Right lobe of liver (tissue), 6 donors: ENCODE measurements at regions not wholly inside any gene's neighbourhood (a gene's known extent, or its start where the extent isn't known, plus 50 kb on each side); places are given as distances from the start of the nearest gene placed in this dataset.

Experiments
- ATAC-seq, 4 donors: fragments of 200-7000 bp; cut with Tn5 transposase; one replicate each; pipeline ENCODE4 v1.9.1; 2020; ENCODE audit warnings: mild to moderate bottlenecking in 4 of 4, moderate library complexity in 4 of 4
- DNase-seq, 3 donors: peaks; one replicate each; pipeline ENCODE4 v3.0.0-alpha.2; 2020
- H3K27ac ChIP-seq, 3 donors: fragments of 200-600 bp; one replicate each; pipeline ENCODE4 v1.8.0; 2022
- H3K27me3 ChIP-seq, 2 donors: fragments of 200-600 bp; one replicate each; pipeline ENCODE4 v1.8.0; 2022
- H3K36me3 ChIP-seq, 4 donors: fragments of 200-600 bp; sonication (generic) in 1 of 4; one replicate each; pipeline versions ENCODE4 v1.5.1 to v1.8.0; 2017 to 2022; ENCODE audit warnings: control low read depth in 1 of 4
- H3K4me1 ChIP-seq, 4 donors: fragments of 200-600 bp; sonication (generic) in 1 of 4; one replicate each; pipeline versions ENCODE4 v1.5.1 to v1.8.0; 2017 to 2022; ENCODE audit warnings: control low read depth in 1 of 4
- H3K4me3 ChIP-seq, 3 donors: fragments of 200-600 bp; one replicate each; pipeline ENCODE4 v1.8.0; 2022
- H3K9me3 ChIP-seq, 4 donors: fragments of 200-600 bp; sonication (generic) in 1 of 4; one replicate each; pipeline versions ENCODE4 v1.5.1 to v1.8.0; 2017 to 2022; ENCODE audit warnings: control low read depth in 1 of 4
- CTCF ChIP-seq, 4 donors: fragments of 200-600 bp in 3 of 4; fragments of 450-650 bp in 1 of 4; IDR thresholded peaks; one replicate each; pipeline versions ENCODE4 v1.5.1 to v1.8.0; 2016 to 2022; ENCODE audit warnings: antibody characterized with exemption in 4 of 4, mild to moderate bottlenecking in 2 of 4
- POLR2A ChIP-seq: fragments of 450-650 bp; IDR thresholded peaks from one replicate; pipeline ENCODE4 v1.6.1; 2017; ENCODE audit warnings: antibody characterized with exemption, mild to moderate bottlenecking
- WGBS: methylation state at CpG from one replicate; pipeline ENCODE4 v1.1.6; 2018; ENCODE audit warnings: low coverage, low lambda C conversion rate; ENCODE audit not compliant: insufficient coverage; ENCODE audit errors: missing lambda C conversion rate; 5-methylcytosine and 5-hydroxymethylcytosine counted together
- intact Hi-C, 2 donors: fragments of 100-400 bp; cut with DNase I; formaldehyde crosslinking; loops; one replicate each; pipeline versions ENCODE4 v1.11.2 to v1.14.1; 2022
- donor health status: DM: no; HTN: yes; CAD: no.
- donor health status: DM: no; HTN: no; CAD: no.
- donor health status: DM: no; HTN: no; CAD: no.
- donor health status: DM: no; HTN: yes; CAD: no.
- donor health status: DM: no; HTN: yes; CAD: no.

- intact Hi-C loops: no loop called here
- Histone ChIP-seq H3K27ac (no peak overlapping the region), H3K36me3 (no peaks in the 10 kb centered on the region), H3K4me3 (no peak overlapping the region), H3K4me1 (no peaks in the 10 kb centered on the region), H3K9me3 (no peaks in the 10 kb centered on the region), H3K27me3 (no peaks in the 10 kb centered on the region)
- 66% methylated on average over 4 of the region's 4 CpGs for WGBS
- DNase-seq (no peak), ATAC-seq (no peak)
- TF ChIP-seq CTCF (IDR thresholded peaks at IDR 0.05) (no peak), POLR2A (no peak)
These were observed 285.0 kb upstream of the PTGER4 start for GRCh38 chr5:40394698-40395097.

GRCh38 chr5:40391642-40392041 is 288.1 kb upstream of the PTGER4 start:
- H3K27me3 ChIP-seq: no peaks in the 10 kb centered on the region
- H3K27ac ChIP-seq: no peak overlapping the region
- DNase-seq (no peak), ATAC-seq (no peak)
- no peaks in the 10 kb centered on the region for H3K9me3 ChIP-seq
- no peaks in the 10 kb centered on the region for H3K36me3 ChIP-seq
- no peaks in the 10 kb centered on the region for H3K4me1 ChIP-seq
- intact Hi-C loops: no loop called here
- H3K4me3 ChIP-seq: no peak overlapping the region
- TF ChIP-seq POLR2A (no peak), CTCF (IDR thresholded peaks at IDR 0.05) (no peak)

- intact Hi-C loops: no loop called here
- WGBS: 64% methylated on average over 6 of the region's 6 CpGs
- no peaks in the 10 kb centered on the region for H3K4me1 ChIP-seq
- ATAC-seq (no peak), DNase-seq (no peak)
- H3K4me3 ChIP-seq: no peak overlapping the region
- no peaks in the 10 kb centered on the region for H3K27me3 ChIP-seq
- no peak overlapping the region for H3K27ac ChIP-seq
- TF ChIP-seq POLR2A: no peak
- TF ChIP-seq CTCF (IDR thresholded peaks at IDR 0.05): no peak
- H3K9me3 ChIP-seq: no peaks in the 10 kb centered on the region
- no peaks in the 10 kb centered on the region for H3K36me3 ChIP-seq
These were observed 289.2 kb upstream of the PTGER4 start for GRCh38 chr5:40390281-40391149.

GRCh38 chr5:40389591-40389990 is 290.1 kb upstream of the PTGER4 start:
- intact Hi-C loops: no loop called here
- WGBS: 55% methylated on average over 4 of the region's 4 CpGs
- TF ChIP-seq CTCF (IDR thresholded peaks at IDR 0.05) (no peak), POLR2A (no peak)
- no peak for DNase-seq
- H3K27ac ChIP-seq: no peak overlapping the region
- H3K9me3 ChIP-seq: no peaks in the 10 kb centered on the region
- no peaks in the 10 kb centered on the region for H3K27me3 ChIP-seq
- ATAC-seq: no peak
- H3K4me1 ChIP-seq: no peaks in the 10 kb centered on the region
- no peak overlapping the region for H3K4me3 ChIP-seq
- no peaks in the 10 kb centered on the region for H3K36me3 ChIP-seq
